Stomach (tissue), 8 donors: ENCODE measurements at regions not wholly inside any gene's neighbourhood (a gene's known extent, or its start where the extent isn't known, plus 50 kb on each side); places are given as distances from the start of the nearest gene placed in this dataset.

Experiments used
- DNase-seq, 2 donors: peaks; one replicate each; pipeline versions ENCODE4 v3.0.0 to v3.0.0-alpha.2; 2013 to 2019
- H3K27ac ChIP-seq, 5 donors: fragments of 200-600 bp in 4 of 5; sonication (generic) in 4 of 5; one replicate each; pipeline ENCODE4 v1.5.1; 2013 to 2019; ENCODE audit warnings: mild to moderate bottlenecking in 1 of 5, moderate library complexity in 1 of 5
- H3K27me3 ChIP-seq, 3 donors: fragments of 200-600 bp; sonication (generic); one replicate each; pipeline ENCODE4 v1.5.1; 2017 to 2019; ENCODE audit warnings: mixed run types in 1 of 3
- H3K36me3 ChIP-seq, 4 donors: fragments of 200-600 bp; sonication (generic); 1 replicate in 3 of 4; 2 replicates in 1 of 4; pipeline ENCODE4 v1.5.1; 2016 to 2019
- H3K4me1 ChIP-seq, 4 donors: fragments of 200-600 bp; sonication (generic); one replicate each; pipeline ENCODE4 v1.5.1; 2016 to 2019
- H3K4me3 ChIP-seq, 4 donors: fragments of 200-600 bp; sonication (generic) in 3 of 4; one replicate each; pipeline ENCODE4 v1.5.1; 2016 to 2019; ENCODE audit warnings: mild to moderate bottlenecking in 1 of 4
- H3K9me3 ChIP-seq, 4 donors: fragments of 200-600 bp; sonication (generic); one replicate each; pipeline ENCODE4 v1.5.1; 2016 to 2019
- EP300 ChIP-seq: sonication (generic); formaldehyde crosslinking; IDR thresholded peaks from one replicate; pipeline ENCODE4 v1.6.1; 2017; ENCODE audit warnings: antibody characterized with exemption
- POLR2A ChIP-seq, 4 donors: fragments of 450-650 bp; IDR thresholded peaks; one replicate each; pipeline ENCODE4 v1.6.1; 2016; ENCODE audit warnings: antibody characterized with exemption in 4 of 4, control low read depth in 2 of 4, mild to moderate bottlenecking in 1 of 4, moderate library complexity in 1 of 4
- POLR2AphosphoS5 ChIP-seq, 3 donors: sonication (generic); formaldehyde crosslinking; IDR thresholded peaks; one replicate each; pipeline ENCODE4 v1.6.1; 2016; ENCODE audit warnings: antibody characterized with exemption in 3 of 3
- WGBS, 5 donors: extraction: QIAGEN DNeasy Blood & Tissue Kit in 3 of 5; methylation state at CpG; one replicate each; pipeline versions ENCODE4 v1.1.5 to v1.1.7; 2013 to 2018; 5-methylcytosine and 5-hydroxymethylcytosine counted together
- intact Hi-C: fragments of 100-400 bp; cut with DNase I; formaldehyde crosslinking; loops from one replicate; pipeline ENCODE4 v1.15.1; 2023; ENCODE audit warnings: low total_unique reads
- TF ChIP-seq, protein P1 (sequence below), 7 experiments: fragments of 450-650 bp in 4 of 7; fragments of 200-600 bp in 3 of 7; sonication (generic) in 3 of 7; IDR thresholded peaks; one replicate each; pipeline ENCODE4 v1.5.1; 2016 to 2019; ENCODE audit warnings: antibody characterized with exemption in 7 of 7, control low read depth in 2 of 7, mild to moderate bottlenecking in 1 of 7
- donor health status: healthy with polysubstance abuse.
- donor health status: Bipolar disorder and iron deficiency.
- donor health status: healthy.

DNA sequence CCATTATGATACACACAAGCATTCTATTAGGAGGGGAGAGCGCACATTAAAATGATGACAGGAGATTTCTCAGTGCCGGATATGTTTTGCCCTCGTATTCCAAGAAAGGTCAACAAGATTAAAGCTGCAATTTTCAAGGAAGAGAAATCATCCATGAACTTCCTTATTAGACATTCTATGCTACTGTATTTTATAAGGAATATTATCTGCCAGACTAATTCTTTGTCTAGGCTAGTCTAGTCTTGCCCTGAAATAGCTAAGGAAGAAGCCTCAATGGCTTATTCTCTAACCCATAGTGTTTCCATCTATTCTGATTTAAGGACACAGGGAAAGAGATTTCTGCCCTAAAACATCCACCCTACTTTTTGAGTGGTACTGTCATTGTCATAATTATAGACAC, 315.4 kb downstream of the ADGRG6 start:
- DNase-seq, result no peak
- Histone ChIP-seq H3K4me1 (peaks cover 0 to 9% (median 0%) of the 10 kb centered on the region in 4 donors), H3K4me3 (no peak overlapping the region), H3K36me3 (no peaks in the 10 kb centered on the region), H3K9me3 (peaks cover 0 to 4% (median under 1%) of the 10 kb centered on the region in 4 donors), H3K27me3 (no peaks in the 10 kb centered on the region), H3K27ac (no peak overlapping the region)
- intact Hi-C loops, result no loop called here
- no peak for TF ChIP-seq POLR2A (IDR thresholded peaks at IDR 0.05)
- TF ChIP-seq EP300, result no peak
- TF ChIP-seq, protein P1, sequence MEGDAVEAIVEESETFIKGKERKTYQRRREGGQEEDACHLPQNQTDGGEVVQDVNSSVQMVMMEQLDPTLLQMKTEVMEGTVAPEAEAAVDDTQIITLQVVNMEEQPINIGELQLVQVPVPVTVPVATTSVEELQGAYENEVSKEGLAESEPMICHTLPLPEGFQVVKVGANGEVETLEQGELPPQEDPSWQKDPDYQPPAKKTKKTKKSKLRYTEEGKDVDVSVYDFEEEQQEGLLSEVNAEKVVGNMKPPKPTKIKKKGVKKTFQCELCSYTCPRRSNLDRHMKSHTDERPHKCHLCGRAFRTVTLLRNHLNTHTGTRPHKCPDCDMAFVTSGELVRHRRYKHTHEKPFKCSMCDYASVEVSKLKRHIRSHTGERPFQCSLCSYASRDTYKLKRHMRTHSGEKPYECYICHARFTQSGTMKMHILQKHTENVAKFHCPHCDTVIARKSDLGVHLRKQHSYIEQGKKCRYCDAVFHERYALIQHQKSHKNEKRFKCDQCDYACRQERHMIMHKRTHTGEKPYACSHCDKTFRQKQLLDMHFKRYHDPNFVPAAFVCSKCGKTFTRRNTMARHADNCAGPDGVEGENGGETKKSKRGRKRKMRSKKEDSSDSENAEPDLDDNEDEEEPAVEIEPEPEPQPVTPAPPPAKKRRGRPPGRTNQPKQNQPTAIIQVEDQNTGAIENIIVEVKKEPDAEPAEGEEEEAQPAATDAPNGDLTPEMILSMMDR (IDR thresholded peaks at IDR 0.05), result no peak
- TF ChIP-seq POLR2AphosphoS5 (IDR thresholded peaks at IDR 0.05), result no peak
- WGBS, 5 donors, result 66 to 84% (median 78%) methylated on average over 3 of the region's 3 CpGs

DNA sequence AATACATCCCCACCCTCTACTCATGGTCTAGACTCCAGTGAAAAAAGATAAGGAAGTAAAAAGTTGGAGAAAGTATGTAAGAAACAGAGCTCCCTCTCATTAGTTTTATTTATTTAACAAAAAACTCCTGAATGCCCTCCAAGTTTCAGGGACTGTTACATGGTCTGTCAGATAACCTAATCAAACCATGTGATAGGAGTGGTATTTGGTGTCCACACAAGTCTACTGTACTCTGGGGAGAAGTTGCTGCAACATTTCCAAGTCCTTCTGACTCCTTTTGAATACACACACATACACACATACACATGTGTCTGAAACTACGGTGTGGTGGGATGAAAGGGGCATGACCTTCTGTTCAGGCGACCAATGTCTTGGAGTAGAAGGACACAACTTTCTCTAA, 320.0 kb downstream of the ADGRG6 start:
- intact Hi-C loops, result no loop called here
- TF ChIP-seq, protein P1 (IDR thresholded peaks at IDR 0.05), result no peak
- TF ChIP-seq POLR2A (IDR thresholded peaks at IDR 0.05) (no peak), POLR2AphosphoS5 (IDR thresholded peaks at IDR 0.05) (no peak), EP300 (no peak)
- Histone ChIP-seq H3K9me3 (no peaks in the 10 kb centered on the region), H3K27ac (no peak overlapping the region), H3K36me3 (no peaks in the 10 kb centered on the region), H3K27me3 (no peaks in the 10 kb centered on the region), H3K4me3 (no peak overlapping the region), H3K4me1 (peaks cover 0 to 14% (median 3%) of the 10 kb centered on the region in 4 donors)
- DNase-seq, result peak in 1 of 2 donors; percentile 10
- WGBS, 5 donors, result 22 to 75% (median 50%) methylated on average over 2 of the region's 2 CpGs

- intact Hi-C loops, result no loop called here
- TF ChIP-seq POLR2AphosphoS5 (IDR thresholded peaks at IDR 0.05) (no peak), POLR2A (IDR thresholded peaks at IDR 0.05) (no peak), EP300 (no peak)
- TF ChIP-seq, protein P1 (IDR thresholded peaks at IDR 0.05), result no peak
- Histone ChIP-seq H3K27me3 (no peaks in the 10 kb centered on the region), H3K27ac (no peak overlapping the region), H3K4me1 (peaks cover 0 to 14% (median 3%) of the 10 kb centered on the region in 4 donors), H3K36me3 (no peaks in the 10 kb centered on the region), H3K9me3 (no peaks in the 10 kb centered on the region), H3K4me3 (no peak overlapping the region)
- DNase-seq, result no peak
- WGBS, 5 donors, result 90 to 97% (median 94%) methylated on average over 2 of the region's 2 CpGs
These were observed 319.8 kb downstream of the HIVEP2 start for GRCh38 chr6:142624978-142625715.

- no peak for DNase-seq
- H3K4me3 ChIP-seq, result no peak overlapping the region
- H3K36me3 ChIP-seq, result no peaks in the 10 kb centered on the region
- WGBS, 5 donors, result 74 to 89% (median 87%) methylated on average over 3 of the region's 3 CpGs
- no peak for TF ChIP-seq EP300
- TF ChIP-seq POLR2A (IDR thresholded peaks at IDR 0.05), result no peak
- no peaks in the 10 kb centered on the region for H3K9me3 ChIP-seq
- H3K4me1 ChIP-seq, result peaks cover 0 to 6% (median 1%) of the 10 kb centered on the region in 4 donors
- H3K27ac ChIP-seq, result no peak overlapping the region
- no peaks in the 10 kb centered on the region for H3K27me3 ChIP-seq
- intact Hi-C loops, result no loop called here
These were observed 317.5 kb downstream of the HIVEP2 start for GRCh38 chr6:142627474-142627873.
